ENCODE measurements at regions not wholly inside any gene's neighbourhood (a gene's known extent, or its start where the extent isn't known, plus 50 kb on each side); places are given as distances from the start of the nearest gene placed in this dataset.

GRCh38 chr6:1203546-1203945 is 108.4 kb upstream of the FOXQ1 start:
- intact Hi-C loops (cut with micrococcal nuclease), result no loop called here
- H3K27me3 ChIP-seq (ENCODE audit: insufficient read depth, low read length), result no peaks in the 10 kb centered on the region

More at GRCh38 chr6:1203546-1203945, 108.4 kb upstream of the FOXQ1 start:
- no peak for DNase-seq (ENCODE audit: low read depth, low spot score)
- no peaks in the 10 kb centered on the region for H3K36me3 ChIP-seq (ENCODE audit: control insufficient read depth in 1 of 2, insufficient read depth in 2 of 2, low read length in 2 of 2)
- H3K9me3 ChIP-seq (ENCODE audit: control insufficient read depth in 1 of 2, insufficient read depth in 1 of 2, low read depth in 1 of 2, low read length in 2 of 2), result no peaks in the 10 kb centered on the region
- ChIA-PET POLR2A (no interaction called here), CTCF (no interaction called here), RAD21 (ENCODE audit: low non-redundant PET in 1 of 2, low total read pairs in 2 of 2, uncharacterized antibody in 2 of 2, unreplicated experiment in 2 of 2) (no interaction called here)
- no peak overlapping the region for H3K27ac ChIP-seq (ENCODE audit: low read depth, low read length)
- H4K20me1 ChIP-seq (ENCODE audit: insufficient read depth), result no peaks in the 10 kb centered on the region
- peaks cover 14 to 37% of the 10 kb centered on the region in 2 experiments for H3K4me1 ChIP-seq (ENCODE audit: control insufficient read depth in 1 of 2, insufficient read depth in 2 of 2, low read length in 2 of 2)
- TF ChIP-seq CBX3 (IDR thresholded peaks at IDR 0.05; ENCODE audit: low read depth) (no peak), ZBTB33 (IDR thresholded peaks at IDR 0.05; ENCODE audit: extremely low read depth, insufficient replicate concordance, low read length) (no peak), POLR2A (IDR thresholded peaks at IDR 0.05; ENCODE audit: borderline replicate concordance, extremely low read depth, insufficient read depth, insufficient read length) (no peak), ZFX (IDR thresholded peaks at IDR 0.05) (no peak), TCF7L2 (IDR thresholded peaks at IDR 0.05; ENCODE audit: borderline replicate concordance, extremely low read depth, insufficient read depth, insufficient read length) (no peak), SIN3A (IDR thresholded peaks at IDR 0.05; ENCODE audit: low read depth) (no peak), SP1 (IDR thresholded peaks at IDR 0.05; ENCODE audit: low read depth) (no peak), ELF1 (IDR thresholded peaks at IDR 0.05; ENCODE audit: borderline replicate concordance, low read depth) (no peak), YY1 (IDR thresholded peaks at IDR 0.05; ENCODE audit: extremely low read depth, insufficient replicate concordance, low read depth, low read length) (no peak), CTCF (IDR thresholded peaks at IDR 0.05 in 2 of 3, conservative IDR thresholded peaks at IDR 0.05 in 1 of 3; ENCODE audit: borderline replicate concordance in 1 of 3, insufficient read depth in 1 of 3, low read depth in 2 of 3, low read length in 2 of 3) (no peak), FOSL1 (IDR thresholded peaks at IDR 0.05; ENCODE audit: low read depth) (no peak)
- H3K9ac ChIP-seq (ENCODE audit: low read length), result no peak overlapping the region
- no peak overlapping the region for H3K4me3 ChIP-seq (replicated peaks in 1 of 2; ENCODE audit: low read depth in 1 of 2, low read length in 2 of 2)
- no peak overlapping the region for H3K4me2 ChIP-seq (ENCODE audit: low read length)
- no peaks in the 10 kb centered on the region for H3K9me2 ChIP-seq (ENCODE audit: insufficient read depth)
- no peak overlapping the region for H2AFZ ChIP-seq (ENCODE audit: low read depth, low read length, poor library complexity, severe bottlenecking)
- no peaks in the 10 kb centered on the region for H3K79me2 ChIP-seq (ENCODE audit: insufficient read depth, low read length)
- no TSS peak for BruUV-seq (replicated peaks)
- ATAC-seq, result no peak
